ENCODE measurements at regions not wholly inside any gene's neighbourhood (a gene's known extent, or its start where the extent isn't known, plus 50 kb on each side); places are given as distances from the start of the nearest gene placed in this dataset.
"Not testable (repeated sequence)": the region's sequence is repeated elsewhere in the genome, so short reads cannot be mapped to it uniquely, and the experiment has no call there.

DNA sequence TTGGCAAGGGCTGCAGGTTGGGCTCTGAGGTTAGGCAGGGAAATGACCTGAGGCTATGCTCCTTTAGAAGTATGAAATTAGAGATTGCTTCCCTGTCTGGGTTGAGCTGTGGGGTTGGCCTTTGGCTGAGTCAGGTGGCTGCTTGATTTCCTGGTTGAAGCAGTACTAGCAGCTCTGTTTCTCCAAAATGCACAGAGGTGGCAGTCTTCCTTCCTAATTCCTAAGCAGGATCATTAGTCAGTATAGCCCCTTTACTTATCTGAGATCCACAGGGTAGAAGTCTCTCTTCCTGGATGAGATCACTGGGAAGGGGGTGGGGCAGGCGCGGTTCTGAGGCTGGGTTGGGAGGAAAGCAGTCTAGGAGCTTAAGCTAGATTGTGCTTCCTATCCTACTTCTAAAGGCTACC lies 1917.5 kb downstream of the LRRC4C start:
- no peaks in the 10 kb centered on the region for H3K36me3 Mint-ChIP-seq (ENCODE audit: unreplicated experiment)
- peaks cover 1% of the 10 kb centered on the region for H3K27me3 Mint-ChIP-seq (ENCODE audit: unreplicated experiment)
- H3K4me1 Mint-ChIP-seq (ENCODE audit: low read depth, unreplicated experiment): no peaks in the 10 kb centered on the region
- no peak overlapping the region for H3K4me3 Mint-ChIP-seq (ENCODE audit: unreplicated experiment)
- no peak overlapping the region for H3K27ac Mint-ChIP-seq (ENCODE audit: unreplicated experiment)
- peaks cover 5% of the 10 kb centered on the region for H3K9me3 Mint-ChIP-seq (ENCODE audit: unreplicated experiment)
- TF ChIP-seq CTCF (IDR thresholded peaks at IDR 0.05; ENCODE audit: partially characterized antibody, unreplicated experiment): no peak
- DNase-seq: no peak

DNA sequence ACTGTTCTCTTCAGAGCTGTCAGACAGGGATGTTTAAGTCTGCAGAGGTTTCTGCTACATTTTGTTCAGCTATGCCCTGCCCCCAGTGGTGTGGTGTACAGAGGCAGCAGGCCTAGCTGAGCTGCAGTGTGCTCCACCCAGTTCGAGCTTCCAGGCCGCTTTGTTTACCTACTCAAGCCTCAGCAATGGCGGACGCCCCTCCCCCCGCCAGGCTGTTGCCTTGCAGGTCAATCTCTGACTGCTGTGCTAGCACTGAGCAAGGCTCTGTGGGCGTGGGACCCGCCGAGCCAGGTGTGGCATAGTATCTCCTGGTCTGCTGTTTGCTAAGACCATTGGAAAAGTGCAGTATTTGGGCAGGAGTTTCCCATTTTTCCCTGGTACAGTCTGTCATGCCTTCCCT lies 1923.1 kb downstream of the LRRC4C start:
- H3K27ac Mint-ChIP-seq (ENCODE audit: unreplicated experiment); H3K4me1 Mint-ChIP-seq (ENCODE audit: low read depth, unreplicated experiment); DNase-seq; H3K27me3 Mint-ChIP-seq (ENCODE audit: unreplicated experiment); H3K36me3 Mint-ChIP-seq (ENCODE audit: unreplicated experiment); H3K4me3 Mint-ChIP-seq (ENCODE audit: unreplicated experiment); H3K9me3 Mint-ChIP-seq (ENCODE audit: unreplicated experiment): not testable (repeated sequence)

Data from glutamatergic neuron (in vitro differentiated cells).